ENCODE measurements at regions not wholly inside any gene's neighbourhood (a gene's known extent, or its start where the extent isn't known, plus 50 kb on each side); places are given as distances from the start of the nearest gene placed in this dataset.

- CTCF ChIA-PET: no interaction called here
- Histone ChIP-seq H3K4me2 (ENCODE audit: low read length) (peak overlapping the region; percentile 80), H3K36me3 (ENCODE audit: low read depth, low read length) (no peaks in the 10 kb centered on the region), H3K9me2 (replicated peaks; ENCODE audit: low read length) (no peaks in the 10 kb centered on the region), H3F3A (ENCODE audit: low read length, unreplicated experiment) (no peaks in the 10 kb centered on the region), H3K9ac (ENCODE audit: low read length) (no peak overlapping the region), H3K9me3 (ENCODE audit: low read length) (no peaks in the 10 kb centered on the region), H2AFZ (ENCODE audit: low read length) (no peak overlapping the region), H3K27me3 (ENCODE audit: low read length) (no peaks in the 10 kb centered on the region), H3K27ac (ENCODE audit: low read length) (no peak overlapping the region), H3K79me2 (ENCODE audit: low read length) (no peaks in the 10 kb centered on the region), H3K4me3 (ENCODE audit: low read length) (no peak overlapping the region), H4K20me1 (ENCODE audit: low read length) (no peaks in the 10 kb centered on the region), H3K4me1 (ENCODE audit: insufficient read depth, low read length) (peaks cover 27% of the 10 kb centered on the region)
- 0 out of 2 replicates have a peak, but pooled peaks have one; percentile 7 for ATAC-seq
- TF ChIP-seq EZH2 (IDR thresholded peaks at IDR 0.05; ENCODE audit: low read length, unreplicated experiment): no peak
- TF ChIP-seq, protein P1, sequence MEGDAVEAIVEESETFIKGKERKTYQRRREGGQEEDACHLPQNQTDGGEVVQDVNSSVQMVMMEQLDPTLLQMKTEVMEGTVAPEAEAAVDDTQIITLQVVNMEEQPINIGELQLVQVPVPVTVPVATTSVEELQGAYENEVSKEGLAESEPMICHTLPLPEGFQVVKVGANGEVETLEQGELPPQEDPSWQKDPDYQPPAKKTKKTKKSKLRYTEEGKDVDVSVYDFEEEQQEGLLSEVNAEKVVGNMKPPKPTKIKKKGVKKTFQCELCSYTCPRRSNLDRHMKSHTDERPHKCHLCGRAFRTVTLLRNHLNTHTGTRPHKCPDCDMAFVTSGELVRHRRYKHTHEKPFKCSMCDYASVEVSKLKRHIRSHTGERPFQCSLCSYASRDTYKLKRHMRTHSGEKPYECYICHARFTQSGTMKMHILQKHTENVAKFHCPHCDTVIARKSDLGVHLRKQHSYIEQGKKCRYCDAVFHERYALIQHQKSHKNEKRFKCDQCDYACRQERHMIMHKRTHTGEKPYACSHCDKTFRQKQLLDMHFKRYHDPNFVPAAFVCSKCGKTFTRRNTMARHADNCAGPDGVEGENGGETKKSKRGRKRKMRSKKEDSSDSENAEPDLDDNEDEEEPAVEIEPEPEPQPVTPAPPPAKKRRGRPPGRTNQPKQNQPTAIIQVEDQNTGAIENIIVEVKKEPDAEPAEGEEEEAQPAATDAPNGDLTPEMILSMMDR (conservative IDR thresholded peaks at IDR 0.05; ENCODE audit: low read depth, low read length): peak; percentile 39; the same call in 1 of the 2 replicates
- no peak for TF ChIP-seq EZH2phosphoT487 (IDR thresholded peaks at IDR 0.05; ENCODE audit: borderline replicate concordance, low read length)
- POLR2A ChIA-PET (ENCODE audit: unreplicated experiment): no interaction called here
- intact Hi-C loops (cut with micrococcal nuclease): loop anchor here (10.0 kb wide), 1 partner anchor 93 kb away; no protein-coding TSS in a partner anchor
- no peak for DNase-seq
- no TSS peak for BruUV-seq (replicated peaks)
Measured at GRCh38 chr2:75311993-75312392, 112.7 kb upstream of the TACR1 start.

- H3K9ac ChIP-seq (ENCODE audit: low read length): no peak overlapping the region
- H3K4me1 ChIP-seq (ENCODE audit: insufficient read depth, low read length): peaks cover 27% of the 10 kb centered on the region
- no peak overlapping the region for H2AFZ ChIP-seq (ENCODE audit: low read length)
- H3K9me2 ChIP-seq (replicated peaks; ENCODE audit: low read length): no peaks in the 10 kb centered on the region
- H3K27me3 ChIP-seq (ENCODE audit: low read length): no peaks in the 10 kb centered on the region
- ATAC-seq (peak; percentile 23), DNase-seq (peak; percentile 25)
- intact Hi-C loops (cut with micrococcal nuclease): loop anchor here (10.0 kb wide), 1 partner anchor 93 kb away; no protein-coding TSS in a partner anchor
- no peaks in the 10 kb centered on the region for H3F3A ChIP-seq (ENCODE audit: low read length, unreplicated experiment)
- CTCF ChIA-PET: no interaction called here
- H3K9me3 ChIP-seq (ENCODE audit: low read length): no peaks in the 10 kb centered on the region
- POLR2A ChIA-PET (ENCODE audit: unreplicated experiment): no interaction called here
- H3K36me3 ChIP-seq (ENCODE audit: low read depth, low read length): no peaks in the 10 kb centered on the region
- TF ChIP-seq EZH2 (IDR thresholded peaks at IDR 0.05; ENCODE audit: low read length, unreplicated experiment) (no peak), EZH2phosphoT487 (IDR thresholded peaks at IDR 0.05; ENCODE audit: borderline replicate concordance, low read length) (no peak)
- TF ChIP-seq, protein P1 (conservative IDR thresholded peaks at IDR 0.05; ENCODE audit: low read depth, low read length): no peak
- H3K4me3 ChIP-seq (ENCODE audit: low read length): no peak overlapping the region
- H3K4me2 ChIP-seq (ENCODE audit: low read length): peak overlapping the region; percentile 80
- H4K20me1 ChIP-seq (ENCODE audit: low read length): no peaks in the 10 kb centered on the region
- no TSS peak for BruUV-seq (replicated peaks)
- H3K27ac ChIP-seq (ENCODE audit: low read length): no peak overlapping the region
- no peaks in the 10 kb centered on the region for H3K79me2 ChIP-seq (ENCODE audit: low read length)
Measured at GRCh38 chr2:75311521-75311920, 112.2 kb upstream of the TACR1 start.

- peak overlapping the region; percentile 49 for H3K27ac ChIP-seq (ENCODE audit: low read length)
- ATAC-seq: peak; percentile 70
Measured at GRCh38 chr2:75310876-75311275, 111.6 kb upstream of the TACR1 start.

More at GRCh38 chr2:75310876-75311275, 111.6 kb upstream of the TACR1 start:
- no peaks in the 10 kb centered on the region for H3F3A ChIP-seq (ENCODE audit: low read length, unreplicated experiment)
- TF ChIP-seq EZH2phosphoT487 (IDR thresholded peaks at IDR 0.05; ENCODE audit: borderline replicate concordance, low read length) (no peak), EZH2 (IDR thresholded peaks at IDR 0.05; ENCODE audit: low read length, unreplicated experiment) (no peak)
- TF ChIP-seq, protein P1 (conservative IDR thresholded peaks at IDR 0.05; ENCODE audit: low read depth, low read length): no peak
- H3K9me2 ChIP-seq (replicated peaks; ENCODE audit: low read length): no peaks in the 10 kb centered on the region
- intact Hi-C loops (cut with micrococcal nuclease): loop anchor here (10.0 kb wide), 1 partner anchor 94 kb away; no protein-coding TSS in a partner anchor
- DNase-seq: peak; percentile 62
- H3K27me3 ChIP-seq (ENCODE audit: low read length): no peaks in the 10 kb centered on the region
- H3K79me2 ChIP-seq (ENCODE audit: low read length): no peaks in the 10 kb centered on the region
- H3K9me3 ChIP-seq (ENCODE audit: low read length): no peaks in the 10 kb centered on the region
- peaks cover 27% of the 10 kb centered on the region for H3K4me1 ChIP-seq (ENCODE audit: insufficient read depth, low read length)
- CTCF ChIA-PET: no interaction called here
- H3K36me3 ChIP-seq (ENCODE audit: low read depth, low read length): no peaks in the 10 kb centered on the region
- H3K9ac ChIP-seq (ENCODE audit: low read length): no peak overlapping the region
- no peaks in the 10 kb centered on the region for H4K20me1 ChIP-seq (ENCODE audit: low read length)
- H2AFZ ChIP-seq (ENCODE audit: low read length): peak overlapping the region; percentile 19
- POLR2A ChIA-PET (ENCODE audit: unreplicated experiment): no interaction called here
- BruUV-seq (replicated peaks): no TSS peak
- H3K4me3 ChIP-seq (ENCODE audit: low read length): peak overlapping the region; percentile 45
- H3K4me2 ChIP-seq (ENCODE audit: low read length): peak overlapping the region; percentile 80
